GM12891 (cell line): ENCODE measurements at regions not wholly inside any gene's neighbourhood (a gene's known extent, or its start where the extent isn't known, plus 50 kb on each side); places are given as distances from the start of the nearest gene placed in this dataset.

Experiments used
- PAX5 ChIP-seq: IDR thresholded peaks from 2 replicates; pipeline ENCODE4 v1.6.1; 2011; ENCODE audit warnings: low read length, moderate library complexity, mild to moderate bottlenecking; ENCODE audit not compliant: insufficient read depth, severe bottlenecking
- POLR2A ChIP-seq: IDR thresholded peaks from 2 replicates; pipeline ENCODE4 v1.6.1; 2011; ENCODE audit warnings: low read depth, low read length, control low read depth
- POLR2AphosphoS5 ChIP-seq: IDR thresholded peaks from 2 replicates; pipeline ENCODE4 v1.6.1; 2011; ENCODE audit warnings: low read depth, low read length, control low read depth
- POU2F2 ChIP-seq: IDR thresholded peaks from 2 replicates; pipeline ENCODE4 v1.6.1; 2011; ENCODE audit warnings: low read depth, mild to moderate bottlenecking, control low read depth, low read length, moderate library complexity
- TAF1 ChIP-seq: IDR thresholded peaks from 2 replicates; pipeline ENCODE4 v1.6.1; 2011; ENCODE audit warnings: low read depth, low read length, control low read depth

- no peak for TF ChIP-seq POLR2AphosphoS5
- TF ChIP-seq TAF1 = no peak
- no peak for TF ChIP-seq POLR2A
- no peak for TF ChIP-seq PAX5
- TF ChIP-seq POU2F2 = no peak
Measured at GRCh38 chr22:25407226-25407858, 157.1 kb upstream of the GRK3 start.
